Endothelial cell (in vitro differentiated cells): ENCODE measurements at regions not wholly inside any gene's neighbourhood (a gene's known extent, or its start where the extent isn't known, plus 50 kb on each side); places are given as distances from the start of the nearest gene placed in this dataset.

Experiments
- DNase-seq: peaks from one replicate; pipeline ENCODE4 v3.0.0; 2021; ENCODE audit warnings: low spot score
- H3K27ac Mint-ChIP-seq: one replicate; pipeline ENCODE4 v1.8.0; 2021; ENCODE audit warnings: mixed read lengths, inconsistent platforms; ENCODE audit not compliant: unreplicated experiment
- H3K27me3 Mint-ChIP-seq: one replicate; pipeline ENCODE4 v1.8.0; 2021; ENCODE audit warnings: mild to moderate bottlenecking, moderate library complexity, mixed read lengths, inconsistent platforms; ENCODE audit not compliant: unreplicated experiment
- H3K36me3 Mint-ChIP-seq: one replicate; pipeline ENCODE4 v1.8.0; 2021; ENCODE audit warnings: mild to moderate bottlenecking, low read depth, mixed read lengths, inconsistent platforms; ENCODE audit not compliant: unreplicated experiment
- H3K4me1 Mint-ChIP-seq: one replicate; pipeline ENCODE4 v1.8.0; 2021; ENCODE audit warnings: mild to moderate bottlenecking, mixed read lengths, inconsistent platforms; ENCODE audit not compliant: unreplicated experiment
- H3K4me3 Mint-ChIP-seq: one replicate; pipeline ENCODE4 v1.8.0; 2021; ENCODE audit warnings: mild to moderate bottlenecking, mixed read lengths, inconsistent platforms; ENCODE audit not compliant: unreplicated experiment
- H3K9me3 Mint-ChIP-seq: one replicate; pipeline ENCODE4 v1.8.0; 2021; ENCODE audit warnings: mixed read lengths, inconsistent platforms; ENCODE audit not compliant: unreplicated experiment
- TF ChIP-seq, protein P1 (sequence below): fragments of 200-600 bp; sonication (generic); IDR thresholded peaks from one replicate; pipeline ENCODE4 v1.5.0; 2021; ENCODE audit warnings: antibody characterized with exemption; ENCODE audit not compliant: unreplicated experiment

DNA sequence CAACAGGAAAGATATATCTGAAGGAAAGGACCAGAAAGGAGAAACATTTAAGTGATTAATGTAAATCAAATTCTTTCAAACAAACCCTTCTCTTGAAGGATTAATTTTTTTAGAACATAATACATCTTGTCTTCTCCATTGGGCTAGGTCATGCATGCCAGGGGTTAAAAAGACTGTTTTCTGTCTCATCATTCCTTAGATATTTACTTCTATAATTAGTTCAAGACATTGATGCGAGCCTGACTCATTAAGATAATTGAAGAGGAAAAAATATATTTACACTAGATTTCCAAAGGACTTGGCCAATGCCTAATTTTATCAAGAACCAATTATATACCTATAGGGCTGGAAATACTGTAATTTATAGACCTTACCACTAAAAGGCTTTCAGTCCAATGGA is 166.6 kb upstream of the SETBP1 start:
- peaks cover 12% of the 10 kb centered on the region for H3K4me1 Mint-ChIP-seq
- DNase-seq: no peak
- no peaks in the 10 kb centered on the region for H3K36me3 Mint-ChIP-seq
- no peaks in the 10 kb centered on the region for H3K9me3 Mint-ChIP-seq
- TF ChIP-seq, protein P1, sequence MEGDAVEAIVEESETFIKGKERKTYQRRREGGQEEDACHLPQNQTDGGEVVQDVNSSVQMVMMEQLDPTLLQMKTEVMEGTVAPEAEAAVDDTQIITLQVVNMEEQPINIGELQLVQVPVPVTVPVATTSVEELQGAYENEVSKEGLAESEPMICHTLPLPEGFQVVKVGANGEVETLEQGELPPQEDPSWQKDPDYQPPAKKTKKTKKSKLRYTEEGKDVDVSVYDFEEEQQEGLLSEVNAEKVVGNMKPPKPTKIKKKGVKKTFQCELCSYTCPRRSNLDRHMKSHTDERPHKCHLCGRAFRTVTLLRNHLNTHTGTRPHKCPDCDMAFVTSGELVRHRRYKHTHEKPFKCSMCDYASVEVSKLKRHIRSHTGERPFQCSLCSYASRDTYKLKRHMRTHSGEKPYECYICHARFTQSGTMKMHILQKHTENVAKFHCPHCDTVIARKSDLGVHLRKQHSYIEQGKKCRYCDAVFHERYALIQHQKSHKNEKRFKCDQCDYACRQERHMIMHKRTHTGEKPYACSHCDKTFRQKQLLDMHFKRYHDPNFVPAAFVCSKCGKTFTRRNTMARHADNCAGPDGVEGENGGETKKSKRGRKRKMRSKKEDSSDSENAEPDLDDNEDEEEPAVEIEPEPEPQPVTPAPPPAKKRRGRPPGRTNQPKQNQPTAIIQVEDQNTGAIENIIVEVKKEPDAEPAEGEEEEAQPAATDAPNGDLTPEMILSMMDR: no peak
- peaks cover 2% of the 10 kb centered on the region for H3K27me3 Mint-ChIP-seq
- H3K4me3 Mint-ChIP-seq: no peak overlapping the region
- H3K27ac Mint-ChIP-seq: no peak overlapping the region

DNA sequence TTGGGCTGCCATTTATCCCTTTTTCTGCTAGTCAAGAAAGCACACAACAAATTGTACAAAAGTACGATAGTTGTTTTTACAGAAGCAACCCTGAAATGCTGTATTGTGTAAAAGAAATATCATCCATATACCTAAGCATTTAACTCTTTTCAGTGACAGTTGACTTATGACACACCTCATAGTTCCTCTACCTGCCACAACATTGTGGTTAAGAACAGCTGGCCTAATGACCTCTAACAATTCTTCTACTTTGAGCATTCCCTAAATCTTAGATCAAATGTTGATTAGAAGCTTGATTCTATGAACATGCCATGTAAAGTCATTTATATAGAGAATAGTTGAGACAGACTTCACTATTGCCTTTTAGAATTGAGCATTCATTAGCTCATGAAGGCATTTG is 165.9 kb upstream of the SETBP1 start:
- Mint-ChIP-seq H3K27me3 (peaks cover 2% of the 10 kb centered on the region), H3K9me3 (no peaks in the 10 kb centered on the region), H3K4me1 (peaks cover 12% of the 10 kb centered on the region), H3K4me3 (no peak overlapping the region), H3K36me3 (no peaks in the 10 kb centered on the region), H3K27ac (no peak overlapping the region)
- TF ChIP-seq, protein P1: no peak
- no peak for DNase-seq

GRCh38 chr18:44516450-44516849 is 164.2 kb upstream of the SETBP1 start:
- no peak overlapping the region for H3K27ac Mint-ChIP-seq
- H3K27me3 Mint-ChIP-seq: no peaks in the 10 kb centered on the region
- H3K9me3 Mint-ChIP-seq: no peaks in the 10 kb centered on the region
- H3K4me3 Mint-ChIP-seq: no peak overlapping the region
- H3K36me3 Mint-ChIP-seq: no peaks in the 10 kb centered on the region
- TF ChIP-seq, protein P1: no peak
- H3K4me1 Mint-ChIP-seq: peaks cover 7% of the 10 kb centered on the region
- no peak for DNase-seq

DNA sequence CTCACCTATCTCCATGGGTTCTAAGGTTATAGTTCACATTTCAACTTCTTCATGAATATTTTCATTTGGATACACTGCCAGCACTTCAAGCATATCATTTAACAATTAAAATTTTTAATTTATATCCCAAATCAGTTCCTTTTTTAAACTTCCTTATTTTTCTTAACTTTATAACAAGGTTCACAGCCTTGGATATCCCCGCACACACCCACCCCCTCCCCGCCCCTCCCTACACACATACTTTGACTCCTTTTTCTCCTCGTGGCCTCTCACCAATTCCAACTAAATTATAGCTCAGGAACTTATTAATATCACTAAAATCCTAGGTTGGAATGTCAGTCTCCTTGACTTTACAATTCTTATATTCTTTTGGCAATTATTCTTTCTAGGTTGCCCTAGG is 163.6 kb upstream of the SETBP1 start:
- Mint-ChIP-seq H3K4me1 (peaks cover 7% of the 10 kb centered on the region), H3K27me3 (no peaks in the 10 kb centered on the region), H3K27ac (no peak overlapping the region), H3K9me3 (no peaks in the 10 kb centered on the region), H3K36me3 (no peaks in the 10 kb centered on the region), H3K4me3 (no peak overlapping the region)
- TF ChIP-seq, protein P1: no peak
- DNase-seq: no peak

- Mint-ChIP-seq H3K4me1 (peaks cover 6% of the 10 kb centered on the region), H3K9me3 (no peaks in the 10 kb centered on the region), H3K36me3 (no peaks in the 10 kb centered on the region), H3K27ac (no peak overlapping the region), H3K27me3 (no peaks in the 10 kb centered on the region), H3K4me3 (no peak overlapping the region)
- TF ChIP-seq, protein P1: no peak
- DNase-seq: no peak
These were observed 162.5 kb upstream of the SETBP1 start for GRCh38 chr18:44518091-44518615.
